Fibroblast of skin of right quadriceps (primary cell): ENCODE measurements at regions not wholly inside any gene's neighbourhood (a gene's known extent, or its start where the extent isn't known, plus 50 kb on each side); places are given as distances from the start of the nearest gene placed in this dataset.
A peak's percentile ranks its signal among the peaks of the same experiment; 100 is the strongest.

ENCODE experiments used
- DNase-seq: peaks from one replicate; pipeline ENCODE4 v3.0.0-alpha.2; 2013

DNA sequence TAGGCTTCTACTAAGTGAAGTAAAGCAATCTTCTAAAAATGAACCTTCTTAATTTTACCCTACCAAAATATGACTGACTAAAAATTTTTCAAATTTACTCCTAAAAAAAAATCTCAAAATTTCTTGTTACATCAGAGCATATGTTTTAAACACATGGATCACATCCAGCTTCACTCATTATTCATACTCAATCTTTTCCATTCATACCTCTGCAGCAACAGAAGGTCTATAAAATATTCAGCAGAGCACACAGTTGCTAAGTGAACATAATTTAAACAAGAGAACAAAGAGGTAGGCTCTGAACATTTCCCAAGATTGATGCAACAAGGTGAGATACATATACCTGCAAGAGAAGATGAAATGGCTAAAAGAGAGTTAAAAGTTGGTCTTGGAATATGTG is 213.9 kb downstream of the SOD2 start:
- no peak for DNase-seq

DNA sequence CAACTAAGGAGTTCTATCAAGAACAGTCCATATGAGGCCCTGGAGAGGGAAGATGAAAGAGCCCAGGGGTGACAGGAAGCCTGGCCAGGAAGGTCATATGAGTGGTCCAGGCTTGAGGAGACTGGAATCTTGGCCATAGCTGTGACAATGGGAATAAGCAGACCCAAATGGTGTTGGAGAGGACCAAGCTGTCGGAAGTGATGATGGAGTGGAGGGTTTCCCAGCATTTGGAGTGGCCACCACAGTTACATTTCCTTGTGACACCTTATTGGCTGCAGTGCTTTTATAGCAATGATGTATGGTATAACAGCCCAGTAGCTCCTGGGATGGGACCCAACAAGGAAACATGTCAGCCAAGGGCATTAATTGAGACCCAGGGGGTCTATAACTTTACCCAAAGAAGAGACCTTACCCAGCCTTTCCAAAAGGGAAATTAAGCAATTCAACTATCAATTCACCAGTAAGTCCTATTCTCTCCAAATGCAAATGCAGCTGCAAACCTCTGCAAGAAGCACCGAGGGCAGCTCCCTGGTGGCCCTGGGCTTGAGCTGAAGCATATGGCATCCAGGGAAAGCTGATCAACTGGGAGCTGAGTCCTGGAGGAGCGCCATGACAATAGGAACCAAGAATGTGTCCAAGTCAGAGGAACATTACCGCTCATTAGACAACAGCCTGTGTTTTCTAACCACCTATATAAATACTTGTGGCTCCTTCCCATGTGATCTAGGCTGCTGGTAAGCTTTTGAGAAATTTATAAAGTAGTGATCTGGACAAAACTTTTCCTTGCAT is 219.4 kb downstream of the SOD2 start:
- DNase-seq = no peak

DNA sequence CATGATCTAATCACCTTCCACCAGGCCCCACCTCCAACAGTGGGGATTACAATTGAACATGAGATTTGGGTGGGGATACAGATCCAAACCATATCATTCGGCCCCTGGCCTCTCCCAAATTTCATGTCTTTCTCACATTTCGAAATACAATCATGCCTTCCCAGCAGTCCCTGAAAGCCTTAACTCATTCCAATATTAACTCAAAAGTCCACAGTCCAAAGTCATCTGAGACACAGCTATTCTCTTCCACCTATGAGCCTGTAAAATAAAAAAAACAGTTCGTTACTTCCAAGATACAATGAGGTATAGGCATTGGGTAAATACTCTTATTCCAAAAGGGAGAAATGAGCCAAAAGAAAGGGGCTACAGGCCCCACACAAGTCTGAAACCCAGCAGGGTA is 222.6 kb downstream of the SOD2 start:
- DNase-seq = no peak

DNA sequence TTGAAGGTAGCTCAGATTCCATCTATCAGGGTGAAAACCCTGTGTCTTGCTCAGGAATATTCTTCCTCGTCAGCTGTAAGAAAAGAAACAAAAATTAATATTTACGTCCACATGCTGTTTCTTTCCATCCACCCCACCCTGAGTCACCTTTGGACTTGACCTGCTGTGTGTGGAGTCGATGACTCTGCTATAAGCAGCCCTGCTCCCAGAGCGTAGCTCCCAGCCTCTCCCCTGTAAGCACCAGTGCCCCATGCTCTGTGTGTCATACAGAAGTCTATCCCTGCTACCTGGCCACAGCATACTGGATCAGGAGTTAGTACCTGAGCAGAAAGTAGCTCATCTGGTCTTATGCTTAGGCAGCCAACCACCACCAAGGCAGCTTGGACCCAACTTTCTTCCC is 223.6 kb downstream of the SOD2 start:
- no peak for DNase-seq

DNA sequence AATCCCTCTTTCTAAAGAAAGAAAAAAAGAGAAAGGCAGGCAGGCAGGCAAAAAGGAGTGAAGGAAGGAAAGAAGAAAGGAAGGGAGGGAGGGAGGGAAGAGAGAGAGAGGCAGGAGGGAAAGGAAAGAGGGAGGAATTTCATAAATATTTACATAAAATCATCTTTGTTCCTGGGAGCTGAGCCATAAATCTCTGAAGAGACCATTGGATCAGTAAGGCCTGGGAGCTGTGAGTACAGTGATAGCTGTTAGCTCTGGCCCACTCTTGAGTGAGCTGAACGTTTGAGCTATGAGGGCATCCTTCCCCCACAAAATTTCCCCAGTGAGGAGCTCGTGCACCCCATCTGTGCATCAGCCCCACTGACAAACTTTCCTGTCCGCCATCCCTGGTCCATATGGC is 224.0 kb downstream of the SOD2 start:
- no peak for DNase-seq

DNA sequence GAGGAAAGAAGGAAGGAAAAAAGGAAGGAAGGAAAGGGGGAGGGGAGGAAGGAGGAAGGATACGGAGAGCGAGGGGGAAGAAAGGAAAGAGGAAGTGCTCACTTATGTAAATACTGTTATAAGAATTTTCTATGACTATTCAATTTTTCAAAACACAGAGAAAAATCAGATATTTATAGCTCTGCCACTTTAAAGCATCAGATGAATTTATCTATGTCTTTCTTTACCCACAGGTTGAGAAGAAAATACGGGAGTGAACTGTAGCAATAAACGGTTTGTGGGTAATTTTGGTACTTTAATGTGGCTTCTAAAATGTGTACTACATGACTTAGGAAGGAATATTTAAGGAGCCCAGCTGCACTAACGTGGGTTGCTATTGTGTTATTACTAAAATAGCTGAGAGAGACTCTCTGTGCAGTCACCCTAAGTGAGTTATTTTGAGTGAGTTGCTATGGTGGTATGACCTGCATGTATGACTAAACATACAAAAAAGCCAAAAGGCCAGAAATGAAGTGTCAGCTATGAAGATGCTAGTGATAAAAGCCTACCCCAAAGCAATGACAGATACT is 225.5 kb downstream of the SOD2 start:
- peak; percentile 27 for DNase-seq

DNA sequence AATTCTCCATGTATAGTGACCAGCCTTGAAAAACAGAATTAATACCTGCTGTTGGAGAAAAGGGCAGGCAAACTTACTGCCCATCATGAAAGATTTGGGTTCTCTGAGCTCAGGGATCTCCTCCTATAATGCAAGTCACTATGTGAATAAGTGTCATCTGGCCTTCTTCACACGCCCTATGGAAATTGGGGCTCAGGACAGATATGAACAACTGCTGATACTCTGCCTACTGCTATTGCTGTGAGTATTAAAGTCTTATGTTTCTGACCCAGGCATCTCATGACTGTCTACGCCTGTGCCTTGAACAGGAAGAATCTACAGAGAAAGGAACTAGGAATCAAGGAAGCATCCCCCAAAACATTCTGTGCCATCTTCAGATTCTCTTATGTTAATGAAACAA is 226.1 kb downstream of the SOD2 start:
- no peak for DNase-seq

DNA sequence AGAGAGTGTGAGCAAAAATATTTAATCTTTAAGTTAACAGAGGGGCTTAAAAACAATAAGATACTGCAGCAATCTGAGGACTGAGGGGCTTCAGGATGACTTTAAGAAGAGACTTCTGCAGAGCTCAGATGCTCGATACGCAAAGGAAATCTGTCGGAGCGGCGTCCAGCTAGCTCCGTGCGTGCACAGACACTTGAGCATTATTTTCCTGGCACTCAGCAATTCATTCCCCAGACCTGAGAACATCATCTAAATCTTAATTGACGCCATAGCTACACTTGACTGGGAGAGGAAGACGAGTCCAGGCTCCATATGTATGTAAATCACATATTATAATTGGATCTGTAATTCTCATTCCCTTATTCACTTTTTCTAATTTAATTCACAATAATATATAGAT is 228.2 kb downstream of the SOD2 start:
- no peak for DNase-seq

DNA sequence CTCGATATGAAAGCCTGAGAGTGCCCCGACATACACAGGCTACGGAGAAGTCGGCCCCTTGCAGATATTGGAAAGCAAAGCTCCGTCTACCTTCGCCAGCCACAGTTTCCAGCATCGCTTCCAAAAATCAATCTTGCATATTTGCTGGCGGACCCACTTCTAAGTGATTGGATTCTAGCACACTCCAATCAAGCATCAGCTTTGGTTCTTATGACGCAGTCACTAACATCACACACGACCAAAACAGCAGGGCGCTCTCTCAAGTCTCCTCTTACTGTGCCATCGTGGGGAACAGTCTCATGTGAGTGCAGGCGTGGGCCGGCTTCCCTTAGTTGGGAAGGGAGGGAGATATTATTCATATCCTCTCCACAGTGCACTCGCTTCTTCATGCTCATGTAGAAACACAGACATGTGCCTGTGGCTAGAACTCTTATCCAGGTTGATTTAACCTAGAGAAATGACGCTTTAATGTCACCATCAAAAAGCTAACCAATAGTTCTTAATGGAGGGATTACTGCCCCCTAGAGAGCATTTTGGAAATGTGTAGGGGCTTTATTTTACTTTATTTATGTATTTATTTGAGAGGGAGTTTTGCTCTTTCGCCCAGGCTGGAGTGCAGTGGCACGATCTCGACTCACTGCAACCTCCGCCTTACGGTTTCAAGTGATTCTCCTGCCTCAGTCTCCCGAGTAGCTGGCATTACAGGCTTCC is 229.8 kb downstream of the SOD2 start:
- DNase-seq = no peak

DNA sequence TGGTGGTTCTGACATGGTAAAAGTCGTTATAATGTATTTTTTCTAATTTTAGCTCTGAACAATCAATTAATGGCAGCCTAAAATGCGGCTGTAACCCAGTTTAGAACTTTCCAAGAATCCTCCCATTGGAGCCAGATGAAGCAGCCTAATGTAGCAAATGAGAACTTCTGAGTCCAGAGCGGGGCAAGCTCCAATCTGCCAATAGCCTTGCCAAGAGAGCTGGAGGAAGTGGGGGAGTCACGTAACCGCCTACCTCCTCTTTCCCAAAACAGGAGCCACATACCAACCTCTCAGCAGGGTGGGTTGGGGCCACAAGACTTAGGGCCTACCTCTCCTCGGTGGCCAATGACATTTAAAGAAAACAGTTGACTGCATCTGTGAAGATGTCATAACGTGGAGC is 230.6 kb downstream of the SOD2 start:
- no peak for DNase-seq

DNA sequence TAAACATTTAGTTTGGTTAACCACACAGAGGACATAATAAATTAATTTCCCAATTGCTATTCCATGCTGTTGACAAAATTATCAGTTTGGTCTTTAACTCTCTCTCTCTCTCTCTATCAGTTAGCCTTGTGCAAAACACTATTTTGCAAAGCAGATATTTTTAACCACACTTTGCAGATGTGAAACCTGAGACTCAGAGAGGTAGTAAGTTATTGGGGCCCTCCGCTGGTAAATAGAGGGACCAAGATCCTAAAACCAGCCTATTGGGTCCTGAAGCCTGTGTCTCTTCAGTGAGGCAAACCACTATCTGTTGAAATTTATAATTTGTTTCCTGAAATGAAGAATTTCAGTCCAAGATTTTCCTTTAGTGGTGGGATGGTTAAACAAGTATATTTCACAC is 231.0 kb downstream of the SOD2 start:
- no peak for DNase-seq

DNA sequence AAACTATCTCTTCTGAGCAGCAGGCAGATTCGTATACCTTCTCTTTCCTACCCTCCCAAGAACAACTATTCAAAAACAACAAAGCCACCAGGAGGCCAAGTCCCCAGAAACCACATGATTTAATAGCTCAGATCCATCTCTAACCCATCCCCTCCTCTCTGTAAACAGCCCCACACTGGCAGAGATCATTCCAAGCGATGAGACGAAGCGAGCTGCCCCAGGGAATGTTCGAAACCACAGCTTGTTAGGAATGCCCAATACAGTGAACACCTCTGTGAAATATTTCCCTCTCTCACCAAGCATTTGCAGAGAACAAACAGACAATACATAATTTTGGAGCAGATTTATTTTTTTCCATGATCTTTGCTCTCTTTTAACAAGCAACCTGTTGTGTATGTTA is 231.8 kb downstream of the SOD2 start:
- DNase-seq = no peak

DNA sequence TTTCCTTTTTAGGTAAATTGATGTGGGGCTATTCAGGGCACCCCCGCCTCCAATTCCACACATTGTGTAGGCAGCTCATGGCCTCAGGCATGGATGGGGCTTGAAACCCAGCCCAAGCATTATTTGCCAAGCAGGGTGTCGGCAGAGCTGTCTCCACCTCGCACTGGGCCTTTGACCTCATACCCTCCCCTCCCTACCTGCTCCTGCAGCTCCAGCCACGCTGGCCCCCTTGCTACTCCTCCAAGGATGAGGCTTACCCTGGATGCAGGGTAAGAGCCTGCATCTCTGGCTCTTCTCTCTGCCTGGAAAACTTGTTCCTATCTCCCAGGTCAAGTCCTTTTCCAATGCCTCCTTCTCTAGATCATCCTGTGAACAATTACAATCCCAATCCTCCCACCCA is 232.6 kb downstream of the SOD2 start:
- no peak for DNase-seq

DNA sequence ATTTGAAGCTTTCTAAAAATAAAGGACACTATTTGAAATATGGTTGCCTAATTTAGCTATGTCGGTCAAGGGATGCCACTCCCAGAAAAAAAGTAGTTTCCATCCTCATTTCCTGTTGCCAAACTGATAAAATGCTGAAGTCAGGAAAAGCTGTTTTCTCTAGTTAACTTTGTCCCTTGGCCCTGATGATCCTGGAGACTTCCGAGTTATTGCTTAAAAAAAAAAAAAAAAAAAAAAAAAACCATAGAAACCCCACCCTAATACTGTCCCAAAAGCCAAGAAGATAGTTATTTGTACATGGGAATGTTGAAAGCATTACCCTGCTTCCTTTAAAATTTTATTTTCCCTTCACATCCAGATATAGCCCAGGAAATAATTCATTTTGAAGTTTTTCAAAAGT is 236.7 kb downstream of the SOD2 start:
- DNase-seq = no peak

DNA sequence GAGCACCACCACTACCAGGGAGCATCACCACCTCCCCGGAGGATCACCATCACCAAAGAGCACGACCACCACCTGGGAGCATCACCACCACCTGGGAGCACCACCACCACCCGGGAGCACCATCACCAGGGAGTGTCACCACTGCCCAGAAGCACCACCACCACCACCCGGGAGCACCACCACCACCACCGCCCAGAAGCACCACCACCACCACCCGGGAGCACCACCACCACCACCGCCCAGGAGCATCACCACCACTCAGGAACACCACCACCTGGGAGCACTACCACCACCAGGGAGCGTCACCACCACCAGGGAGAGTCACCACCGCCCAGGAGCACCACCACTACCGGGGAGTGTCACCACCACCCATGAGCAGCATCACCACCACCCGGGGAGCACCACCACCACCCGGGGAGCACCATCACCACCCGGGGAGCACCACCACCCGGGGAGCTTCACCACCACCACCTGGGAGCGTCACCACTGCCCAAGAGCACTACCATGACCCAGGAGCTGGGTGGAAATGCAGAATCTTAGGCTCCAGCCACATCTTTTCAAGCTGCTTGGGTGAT is 237.3 kb downstream of the SOD2 start:
- DNase-seq = no peak

DNA sequence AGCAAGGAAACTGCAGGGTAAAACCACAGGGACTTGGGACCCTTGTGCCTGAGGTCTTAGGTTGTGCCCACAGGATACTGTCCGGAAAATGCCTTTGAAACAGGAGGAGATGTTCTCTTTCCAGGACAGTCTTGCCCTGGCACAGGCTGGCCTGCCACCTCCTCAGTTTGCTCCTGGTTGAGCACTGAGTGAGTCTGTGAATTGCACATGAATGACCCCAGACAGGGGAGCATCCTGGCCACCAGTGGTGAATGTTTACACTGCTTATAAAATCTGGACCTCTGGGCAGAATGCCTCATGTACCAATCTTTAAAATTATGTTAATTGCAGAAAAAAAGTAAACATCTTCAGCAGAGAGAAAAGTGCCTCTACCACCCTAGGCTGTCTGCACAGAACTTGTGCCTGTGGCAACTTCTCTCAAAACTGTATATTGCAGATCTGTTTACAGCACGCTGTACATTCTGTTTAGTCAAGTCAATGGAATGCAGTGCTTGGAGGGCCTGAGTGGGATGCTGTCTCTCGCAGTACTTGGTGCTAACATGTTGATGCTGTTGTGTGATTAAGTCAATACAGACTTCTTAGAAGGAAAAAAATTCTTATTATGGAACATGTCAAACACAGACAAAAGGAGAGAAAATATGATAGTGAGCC is 242.1 kb downstream of the SOD2 start:
- DNase-seq = peak; percentile 70

DNA sequence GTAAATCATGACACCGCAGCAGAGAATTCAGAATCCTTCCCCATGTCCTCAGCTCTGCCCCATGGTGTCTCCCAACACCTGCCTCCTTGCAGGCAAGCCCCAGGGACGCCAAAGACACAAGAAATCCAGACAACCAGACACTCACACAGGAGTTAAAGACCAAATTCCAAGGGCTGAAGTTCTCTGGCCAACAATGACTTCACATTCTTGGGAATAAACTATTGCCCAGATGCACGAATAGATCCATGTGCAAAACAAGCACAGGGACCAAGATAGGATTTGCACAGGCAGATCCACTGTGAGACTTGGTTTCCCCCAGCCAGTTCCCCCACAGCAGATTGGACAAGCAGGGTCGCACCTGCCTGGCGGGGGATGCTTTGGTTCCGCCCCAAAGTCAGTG is 246.7 kb downstream of the SOD2 start:
- no peak for DNase-seq

DNA sequence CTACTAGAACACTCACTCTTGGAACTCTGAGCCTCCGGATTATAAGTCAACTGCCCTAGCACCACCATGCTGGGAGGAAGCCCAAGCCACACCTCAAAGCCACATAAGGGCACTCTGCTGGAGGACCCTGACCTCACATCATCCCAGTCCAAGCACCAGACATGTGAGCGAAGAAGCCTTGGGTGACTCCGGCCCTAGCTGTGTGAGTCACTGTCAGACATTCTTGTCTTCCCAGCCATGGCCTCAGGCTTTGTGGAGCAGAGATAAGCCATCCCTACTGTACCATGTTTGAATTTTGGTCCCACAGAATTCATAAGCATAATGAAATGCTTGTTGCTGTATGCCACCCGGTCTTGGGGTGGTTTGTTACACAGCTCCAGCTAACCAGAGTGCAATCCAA is 247.7 kb downstream of the SOD2 start:
- DNase-seq = no peak

DNA sequence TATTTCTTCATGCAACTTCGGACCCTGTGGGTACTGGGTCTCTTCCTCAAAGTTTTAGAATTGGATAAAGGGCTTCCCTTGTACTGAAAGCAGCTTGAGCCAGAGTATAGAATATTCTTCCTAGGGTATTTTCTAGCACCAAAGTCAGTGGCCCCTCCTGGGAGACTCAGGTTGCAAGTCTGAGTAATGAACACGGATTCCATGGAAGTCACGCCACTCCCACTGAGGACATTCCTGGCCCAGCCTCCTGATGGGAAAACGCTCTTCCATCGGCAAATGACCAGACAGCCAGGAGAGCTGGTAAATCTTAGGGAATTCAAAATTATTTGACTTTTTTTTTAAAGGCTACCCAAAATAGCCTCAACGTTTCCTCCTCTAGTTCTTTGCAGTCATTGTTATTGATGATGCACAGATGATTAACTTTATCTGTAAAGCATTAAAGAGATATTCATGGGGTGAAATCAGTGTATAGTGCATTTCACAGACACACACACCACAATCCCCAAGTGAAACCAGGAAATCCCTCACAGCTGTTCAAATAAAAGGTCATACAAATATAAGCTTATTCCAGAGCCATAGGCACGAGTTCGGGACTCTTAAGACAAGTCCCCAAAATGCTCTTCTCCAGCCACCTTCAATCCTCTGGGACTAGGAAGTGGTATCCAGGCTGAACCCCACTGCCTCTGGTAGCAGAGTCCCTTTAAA is 248.8 kb downstream of the SOD2 start:
- DNase-seq = peak; percentile 47

DNA sequence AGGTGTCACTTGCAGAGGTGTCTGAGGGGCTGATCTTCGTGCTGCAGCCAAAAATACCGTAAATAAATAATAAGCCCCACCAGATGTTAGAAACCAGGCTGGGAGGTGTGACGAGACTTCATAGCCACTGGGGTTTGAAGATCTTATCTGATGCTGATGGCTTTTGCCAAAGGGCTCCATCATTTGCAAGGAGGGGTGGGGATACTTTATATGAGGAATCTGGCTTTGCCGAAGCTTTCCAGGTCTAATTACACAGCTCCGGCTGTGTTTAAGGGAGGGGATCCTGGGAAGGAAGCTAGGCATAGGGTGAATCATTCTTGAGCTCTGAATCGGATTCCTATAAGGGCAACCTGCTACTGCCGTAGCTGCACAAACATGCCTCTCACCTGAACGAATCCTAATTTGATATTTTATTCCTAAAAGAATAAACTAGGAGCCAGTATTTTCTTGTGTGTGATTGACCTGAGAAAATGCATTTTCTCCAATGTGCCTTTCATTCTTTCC is 249.6 kb downstream of the SOD2 start:
- DNase-seq = no peak

DNA sequence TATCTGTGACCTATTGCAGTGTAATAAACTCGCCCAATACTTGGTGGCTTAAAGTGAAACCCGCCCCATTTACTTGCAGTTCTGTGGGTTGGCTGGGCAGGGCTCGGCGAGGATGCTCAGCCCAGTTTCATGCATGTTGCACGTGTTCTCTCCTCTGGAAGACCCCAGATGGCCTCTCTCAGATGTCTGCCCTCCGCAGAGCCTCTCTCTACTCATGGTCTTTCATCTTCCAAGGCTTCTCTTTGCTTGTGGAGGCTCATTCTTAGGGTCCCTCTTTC is 251.4 kb downstream of the SOD2 start:
- no peak for DNase-seq

DNA sequence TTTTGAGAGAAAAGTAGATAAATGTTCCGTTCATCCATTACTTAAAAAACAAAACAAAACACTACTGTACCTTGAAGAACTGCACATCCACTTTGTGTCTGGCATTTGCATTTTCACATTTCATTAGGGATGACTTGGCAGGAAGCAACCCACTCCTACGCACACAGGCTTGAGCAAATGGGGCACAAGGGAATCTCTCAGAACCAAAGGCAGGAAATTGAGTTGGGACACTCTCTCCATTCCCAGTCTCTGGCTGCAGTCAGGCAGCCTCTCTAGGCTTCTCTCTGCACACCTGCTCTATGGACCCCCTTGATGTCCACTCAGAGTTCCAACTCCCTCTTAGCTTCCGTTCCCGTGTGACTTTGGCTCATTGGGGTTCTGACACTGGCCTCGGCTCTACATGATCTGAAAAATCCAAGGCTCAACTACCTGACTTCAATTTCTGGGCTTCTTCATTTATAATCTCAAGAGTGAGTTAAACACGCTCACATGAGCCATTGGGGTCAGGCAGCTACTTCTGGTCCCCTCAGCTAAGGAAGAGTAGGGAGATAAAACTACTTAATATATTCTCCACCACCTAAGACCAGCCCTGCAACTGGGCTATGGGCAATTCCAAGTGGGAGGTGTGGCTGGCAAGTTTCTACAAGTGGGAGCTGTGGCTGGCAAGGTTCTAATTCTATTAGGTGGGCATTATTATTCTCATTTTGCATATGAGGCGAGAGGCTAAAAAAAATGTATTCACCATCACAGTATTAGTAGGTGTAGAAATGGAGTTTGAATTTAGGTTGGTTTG is 251.9 kb downstream of the SOD2 start:
- DNase-seq = peak; percentile 17
